Body of pancreas (tissue), 4 donors: ENCODE measurements at regions not wholly inside any gene's neighbourhood (a gene's known extent, or its start where the extent isn't known, plus 50 kb on each side); places are given as distances from the start of the nearest gene placed in this dataset.

Source experiments
- ATAC-seq: fragments of 150-250 bp; one replicate; pipeline ENCODE4 v1.9.1; 2016
- DNase-seq, 4 donors: peaks; one replicate each; pipeline ENCODE4 v3.0.0-alpha.2; 2019
- H3K27ac ChIP-seq, 4 donors: fragments of 200-600 bp; sonication (generic); 1 replicate in 3 of 4; 2 replicates in 1 of 4; pipeline versions ENCODE4 v1.5.1 to v1.6.1; 2016 to 2019; ENCODE audit warnings: mild to moderate bottlenecking in 1 of 4, mixed read lengths in 1 of 4, moderate library complexity in 1 of 4
- H3K27me3 ChIP-seq, 2 donors: fragments of 200-600 bp; sonication (generic); one replicate each; pipeline ENCODE4 v1.6.0; 2016; ENCODE audit warnings: mild to moderate bottlenecking in 1 of 2
- H3K36me3 ChIP-seq, 2 donors: fragments of 200-600 bp; sonication (generic); replicated peaks in 1 of 2; 2 replicates each; pipeline ENCODE4 v1.5.1; 2016; ENCODE audit warnings: low read depth in 2 of 2; ENCODE audit not compliant: insufficient read depth in 1 of 2
- H3K4me1 ChIP-seq: fragments of 200-600 bp; sonication (generic); one replicate; pipeline ENCODE4 v1.6.0; 2016
- H3K4me3 ChIP-seq, 2 donors: fragments of 200-600 bp; sonication (generic); 1 replicate in 1 of 2; 2 replicates in 1 of 2; pipeline ENCODE4 v1.5.1; 2016 to 2019
- H3K9me3 ChIP-seq, 3 donors: fragments of 200-600 bp; sonication (generic); 1 replicate in 2 of 3; 2 replicates in 1 of 3; pipeline ENCODE4 v1.5.1; 2016
- CTCF ChIP-seq, 7 experiments: fragments of 450-650 bp in 4 of 7; fragments of 200-600 bp in 3 of 7; sonication (generic) in 3 of 7; IDR thresholded peaks; one replicate each; pipeline ENCODE4 v1.5.1; 2016 to 2019; ENCODE audit warnings: antibody characterized with exemption in 7 of 7
- POLR2A ChIP-seq, 3 donors: fragments of 450-650 bp; IDR thresholded peaks; one replicate each; pipeline ENCODE4 v1.6.1; 2016; ENCODE audit warnings: antibody characterized with exemption in 3 of 3, mild to moderate bottlenecking in 2 of 3
- WGBS, 2 donors: methylation state at CpG; one replicate each; pipeline ENCODE4 v1.1.5; 2017; 5-methylcytosine and 5-hydroxymethylcytosine counted together
- intact Hi-C: fragments of 100-400 bp; cut with DNase I; formaldehyde crosslinking; loops from one replicate; pipeline ENCODE4 v1.15.1; 2023

- TF ChIP-seq POLR2A (IDR thresholded peaks at IDR 0.05): no peak
- no peak for TF ChIP-seq CTCF (IDR thresholded peaks at IDR 0.05)
- intact Hi-C loops: loop anchor here (10.0 kb wide), 1 partner anchor 323 kb away; no protein-coding TSS in a partner anchor
- no peak for ATAC-seq
- DNase-seq: no peak
- no peak overlapping the region for H3K4me3 ChIP-seq
- no peaks in the 10 kb centered on the region for H3K4me1 ChIP-seq
- no peak overlapping the region for H3K27ac ChIP-seq
- 91 to 95% methylated on average over 9 of the region's 9 CpGs for WGBS, 2 donors
- no peaks in the 10 kb centered on the region for H3K9me3 ChIP-seq
- no peaks in the 10 kb centered on the region for H3K36me3 ChIP-seq
- H3K27me3 ChIP-seq: no peaks in the 10 kb centered on the region
Observed at GRCh38 chr9:89917861-89918260, 313.0 kb downstream of the GADD45G start.

- 43 to 45% methylated on average over 12 of the region's 12 CpGs for WGBS, 2 donors
- intact Hi-C loops: loop anchor here (10.0 kb wide), 1 partner anchor 324 kb away; no protein-coding TSS in a partner anchor
Observed at GRCh38 chr9:89919171-89919681, 314.4 kb downstream of the GADD45G start.

DNA sequence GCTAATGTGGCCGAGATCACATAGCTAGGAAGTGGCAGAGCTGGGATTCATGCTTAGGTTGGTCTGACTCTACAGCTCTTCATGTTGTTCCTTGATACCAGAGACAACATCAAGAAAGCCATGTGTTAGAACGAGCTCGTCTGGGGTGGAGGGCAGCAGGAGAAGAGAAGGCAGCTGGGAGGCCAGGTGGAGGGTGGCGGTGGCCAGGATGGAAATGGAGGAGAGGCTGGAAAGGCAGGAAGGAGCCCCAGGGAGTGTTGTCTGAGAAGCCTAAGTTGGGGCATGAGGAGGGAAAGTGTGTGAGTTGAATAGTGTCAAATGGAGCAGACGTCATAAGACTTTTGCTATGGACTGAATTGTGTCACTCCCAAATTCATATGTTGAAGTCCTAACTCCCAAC is 315.3 kb downstream of the GADD45G start:
- no peak for TF ChIP-seq CTCF (IDR thresholded peaks at IDR 0.05)
- DNase-seq (no peak), ATAC-seq (no peak)
- H3K27me3 ChIP-seq: no peaks in the 10 kb centered on the region
- H3K27ac ChIP-seq: no peak overlapping the region
- WGBS, 2 donors: 89 to 90% methylated on average over 5 of the region's 5 CpGs
- H3K36me3 ChIP-seq: no peaks in the 10 kb centered on the region
- intact Hi-C loops: no loop called here
- no peaks in the 10 kb centered on the region for H3K9me3 ChIP-seq
- H3K4me1 ChIP-seq: peaks cover 11% of the 10 kb centered on the region
- no peak overlapping the region for H3K4me3 ChIP-seq

More at GRCh38 chr9:89919171-89919681, 314.4 kb downstream of the GADD45G start:
- no peak overlapping the region for H3K4me3 ChIP-seq
- H3K36me3 ChIP-seq: no peaks in the 10 kb centered on the region
- no peaks in the 10 kb centered on the region for H3K9me3 ChIP-seq
- H3K27me3 ChIP-seq: no peaks in the 10 kb centered on the region
- ATAC-seq (peak; percentile 82), DNase-seq (peak; percentile 61 to 67 (median 64))
- no peak overlapping the region for H3K27ac ChIP-seq
- H3K4me1 ChIP-seq: peaks cover 7% of the 10 kb centered on the region
- TF ChIP-seq POLR2A (IDR thresholded peaks at IDR 0.05): no peak
- TF ChIP-seq CTCF (IDR thresholded peaks at IDR 0.05): peak; percentile 12 to 65 (median 54)

DNA sequence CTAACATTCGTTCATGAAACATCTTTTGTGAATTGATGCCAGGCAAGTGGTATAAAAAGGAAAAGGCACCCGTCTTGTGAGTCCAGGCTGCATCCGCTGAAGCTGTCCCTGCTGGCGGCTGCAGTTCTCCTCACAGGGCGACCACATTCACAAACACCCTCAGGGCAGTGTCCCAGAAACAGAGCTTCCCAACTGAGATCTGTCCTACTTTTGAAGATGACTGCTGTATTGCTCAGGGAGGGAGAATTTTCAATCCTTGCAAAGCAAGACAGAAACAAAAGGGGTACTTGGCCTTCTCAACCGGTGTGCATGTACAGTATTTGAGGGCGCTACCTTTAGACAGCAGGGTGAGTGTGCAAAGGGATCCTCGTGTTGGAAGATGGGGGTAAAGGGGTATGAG is 316.1 kb downstream of the GADD45G start:
- intact Hi-C loops: no loop called here
- DNase-seq: no peak

More for the DNA sequence above, 316.1 kb downstream of the GADD45G start:
- WGBS, 2 donors: 77 to 79% methylated on average over 8 of the region's 8 CpGs
- H3K27ac ChIP-seq: no peak overlapping the region
- H3K27me3 ChIP-seq: no peaks in the 10 kb centered on the region
- no peak for ATAC-seq
- H3K9me3 ChIP-seq: no peaks in the 10 kb centered on the region
- no peaks in the 10 kb centered on the region for H3K36me3 ChIP-seq
- H3K4me1 ChIP-seq: peaks cover 12% of the 10 kb centered on the region
- no peak overlapping the region for H3K4me3 ChIP-seq
- TF ChIP-seq POLR2A (IDR thresholded peaks at IDR 0.05) (no peak), CTCF (IDR thresholded peaks at IDR 0.05) (no peak)
